Mucosa of descending colon (tissue), 3 donors: ENCODE measurements at regions not wholly inside any gene's neighbourhood (a gene's known extent, or its start where the extent isn't known, plus 50 kb on each side); places are given as distances from the start of the nearest gene placed in this dataset.

Source experiments
- ATAC-seq: fragments of 200-7000 bp; cut with Tn5 transposase; one replicate; pipeline ENCODE4 v1.9.1; 2020; ENCODE audit warnings: mild to moderate bottlenecking, moderate library complexity
- DNase-seq, 3 donors: peaks; one replicate each; pipeline ENCODE4 v3.0.0-alpha.2; 2020
- H3K36me3 ChIP-seq: fragments of 200-600 bp; one replicate; pipeline ENCODE4 v1.8.0; 2021; ENCODE audit warnings: low read depth, mild to moderate bottlenecking
- H3K4me1 ChIP-seq: fragments of 200-600 bp; one replicate; pipeline ENCODE4 v1.8.0; 2021; ENCODE audit warnings: low read depth, mild to moderate bottlenecking
- H3K4me3 ChIP-seq: fragments of 200-600 bp; one replicate; pipeline ENCODE4 v1.8.0; 2021; ENCODE audit warnings: mild to moderate bottlenecking
- H3K9me3 ChIP-seq: fragments of 200-600 bp; one replicate; pipeline ENCODE4 v1.8.0; 2021; ENCODE audit warnings: mild to moderate bottlenecking
- intact Hi-C, 2 donors: fragments of 100-400 bp; cut with DNase I in 1 of 2; cut with micrococcal nuclease in 1 of 2; formaldehyde crosslinking; loops; one replicate each; pipeline versions ENCODE4 v1.11.0 to v1.11.1; 2022; cut with DNase I, micrococcal nuclease
- TF ChIP-seq, protein P1 (sequence below): fragments of 200-600 bp; IDR thresholded peaks from one replicate; pipeline ENCODE4 v1.8.0; 2022; ENCODE audit warnings: antibody characterized with exemption, mild to moderate bottlenecking
- donor health status: DM: no; HTN: no; CAD: no; lungs with moderate emphysema.
- donor health status: DM: no; HTN: no; CAD: no.
- donor health status: DM: no; HTN: yes; CAD: no.

GRCh38 chr6:16950825-16951495 lies 150.9 kb upstream of the STMND1 start:
- TF ChIP-seq, protein P1, sequence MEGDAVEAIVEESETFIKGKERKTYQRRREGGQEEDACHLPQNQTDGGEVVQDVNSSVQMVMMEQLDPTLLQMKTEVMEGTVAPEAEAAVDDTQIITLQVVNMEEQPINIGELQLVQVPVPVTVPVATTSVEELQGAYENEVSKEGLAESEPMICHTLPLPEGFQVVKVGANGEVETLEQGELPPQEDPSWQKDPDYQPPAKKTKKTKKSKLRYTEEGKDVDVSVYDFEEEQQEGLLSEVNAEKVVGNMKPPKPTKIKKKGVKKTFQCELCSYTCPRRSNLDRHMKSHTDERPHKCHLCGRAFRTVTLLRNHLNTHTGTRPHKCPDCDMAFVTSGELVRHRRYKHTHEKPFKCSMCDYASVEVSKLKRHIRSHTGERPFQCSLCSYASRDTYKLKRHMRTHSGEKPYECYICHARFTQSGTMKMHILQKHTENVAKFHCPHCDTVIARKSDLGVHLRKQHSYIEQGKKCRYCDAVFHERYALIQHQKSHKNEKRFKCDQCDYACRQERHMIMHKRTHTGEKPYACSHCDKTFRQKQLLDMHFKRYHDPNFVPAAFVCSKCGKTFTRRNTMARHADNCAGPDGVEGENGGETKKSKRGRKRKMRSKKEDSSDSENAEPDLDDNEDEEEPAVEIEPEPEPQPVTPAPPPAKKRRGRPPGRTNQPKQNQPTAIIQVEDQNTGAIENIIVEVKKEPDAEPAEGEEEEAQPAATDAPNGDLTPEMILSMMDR, result no peak
- no peak for DNase-seq
- no peak for ATAC-seq
- no peak overlapping the region for H3K4me3 ChIP-seq
- H3K36me3 ChIP-seq, result no peaks in the 10 kb centered on the region
- intact Hi-C loops, result no loop called here
- H3K4me1 ChIP-seq, result no peaks in the 10 kb centered on the region
- no peaks in the 10 kb centered on the region for H3K9me3 ChIP-seq

- Histone ChIP-seq H3K36me3 (no peaks in the 10 kb centered on the region), H3K4me3 (no peak overlapping the region), H3K4me1 (no peaks in the 10 kb centered on the region), H3K9me3 (no peaks in the 10 kb centered on the region)
- intact Hi-C loops, result no loop called here
- no peak for DNase-seq
- ATAC-seq, result no peak
- TF ChIP-seq, protein P1, result no peak
Measured at GRCh38 chr6:16950302-16950701, 151.5 kb upstream of the STMND1 start.

GRCh38 chr6:16949716-16950115 lies 152.1 kb upstream of the STMND1 start:
- Histone ChIP-seq H3K36me3 (no peaks in the 10 kb centered on the region), H3K9me3 (no peaks in the 10 kb centered on the region), H3K4me1 (no peaks in the 10 kb centered on the region), H3K4me3 (no peak overlapping the region)
- no peak for ATAC-seq
- intact Hi-C loops, result no loop called here
- TF ChIP-seq, protein P1, result no peak
- DNase-seq, result no peak

GRCh38 chr6:16948396-16948795 lies 153.5 kb upstream of the STMND1 start:
- TF ChIP-seq, protein P1, result no peak
- ATAC-seq (no peak), DNase-seq (no peak)
- no peaks in the 10 kb centered on the region for H3K36me3 ChIP-seq
- H3K4me3 ChIP-seq, result no peak overlapping the region
- H3K9me3 ChIP-seq, result no peaks in the 10 kb centered on the region
- no peaks in the 10 kb centered on the region for H3K4me1 ChIP-seq
- intact Hi-C loops, result no loop called here

- ATAC-seq, result peak; percentile 52
- intact Hi-C loops, result no loop called here
- peak in 1 of 3 donors; percentile 37 for DNase-seq
Measured at GRCh38 chr6:16947375-16948015, 154.4 kb upstream of the STMND1 start.

More at GRCh38 chr6:16947375-16948015, 154.4 kb upstream of the STMND1 start:
- TF ChIP-seq, protein P1, result no peak
- Histone ChIP-seq H3K4me1 (no peaks in the 10 kb centered on the region), H3K9me3 (no peaks in the 10 kb centered on the region), H3K4me3 (no peak overlapping the region), H3K36me3 (no peaks in the 10 kb centered on the region)
